GM13976 (cell line): ENCODE measurements at regions not wholly inside any gene's neighbourhood (a gene's known extent, or its start where the extent isn't known, plus 50 kb on each side); places are given as distances from the start of the nearest gene placed in this dataset.
"Not testable (repeated sequence)": the region's sequence is repeated elsewhere in the genome, so short reads cannot be mapped to it uniquely, and the experiment has no call there.

Experiments used
- DNase-seq: peaks from one replicate; pipeline ENCODE4 v3.0.0; 2012; ENCODE audit warnings: low spot score
- in situ Hi-C: fragments of 300-500 bp; cut with MboI; formaldehyde crosslinking; loops from one replicate; pipeline ENCODE4 v1.12.0; 2022; ENCODE audit warnings: low sequenced_read_pairs, mixed read lengths, inconsistent platforms; ENCODE audit not compliant: unreplicated experiment
- TF ChIP-seq, protein P1 (sequence below): IDR thresholded peaks from 2 replicates; pipeline ENCODE4 v1.5.1; 2012; ENCODE audit warnings: borderline replicate concordance, mild to moderate bottlenecking; ENCODE audit not compliant: insufficient read depth; ENCODE audit errors: extremely low read depth, missing control alignments, control extremely low read depth

- in situ Hi-C loops: no loop called here
- TF ChIP-seq, protein P1, sequence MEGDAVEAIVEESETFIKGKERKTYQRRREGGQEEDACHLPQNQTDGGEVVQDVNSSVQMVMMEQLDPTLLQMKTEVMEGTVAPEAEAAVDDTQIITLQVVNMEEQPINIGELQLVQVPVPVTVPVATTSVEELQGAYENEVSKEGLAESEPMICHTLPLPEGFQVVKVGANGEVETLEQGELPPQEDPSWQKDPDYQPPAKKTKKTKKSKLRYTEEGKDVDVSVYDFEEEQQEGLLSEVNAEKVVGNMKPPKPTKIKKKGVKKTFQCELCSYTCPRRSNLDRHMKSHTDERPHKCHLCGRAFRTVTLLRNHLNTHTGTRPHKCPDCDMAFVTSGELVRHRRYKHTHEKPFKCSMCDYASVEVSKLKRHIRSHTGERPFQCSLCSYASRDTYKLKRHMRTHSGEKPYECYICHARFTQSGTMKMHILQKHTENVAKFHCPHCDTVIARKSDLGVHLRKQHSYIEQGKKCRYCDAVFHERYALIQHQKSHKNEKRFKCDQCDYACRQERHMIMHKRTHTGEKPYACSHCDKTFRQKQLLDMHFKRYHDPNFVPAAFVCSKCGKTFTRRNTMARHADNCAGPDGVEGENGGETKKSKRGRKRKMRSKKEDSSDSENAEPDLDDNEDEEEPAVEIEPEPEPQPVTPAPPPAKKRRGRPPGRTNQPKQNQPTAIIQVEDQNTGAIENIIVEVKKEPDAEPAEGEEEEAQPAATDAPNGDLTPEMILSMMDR: no peak
- DNase-seq: no peak
Measured at GRCh38 chr16:86951041-86951822, 366.0 kb downstream of the C16orf95 start.

GRCh38 chr16:86951831-86952598 is 365.2 kb downstream of the C16orf95 start:
- in situ Hi-C loops: no loop called here
- no peak for DNase-seq

GRCh38 chr16:86952769-86953168 is 364.4 kb downstream of the C16orf95 start:
- DNase-seq: no peak
- in situ Hi-C loops: no loop called here
- TF ChIP-seq, protein P1: no peak

More at GRCh38 chr16:86951831-86952598, 365.2 kb downstream of the C16orf95 start:
- TF ChIP-seq, protein P1: no peak

DNA sequence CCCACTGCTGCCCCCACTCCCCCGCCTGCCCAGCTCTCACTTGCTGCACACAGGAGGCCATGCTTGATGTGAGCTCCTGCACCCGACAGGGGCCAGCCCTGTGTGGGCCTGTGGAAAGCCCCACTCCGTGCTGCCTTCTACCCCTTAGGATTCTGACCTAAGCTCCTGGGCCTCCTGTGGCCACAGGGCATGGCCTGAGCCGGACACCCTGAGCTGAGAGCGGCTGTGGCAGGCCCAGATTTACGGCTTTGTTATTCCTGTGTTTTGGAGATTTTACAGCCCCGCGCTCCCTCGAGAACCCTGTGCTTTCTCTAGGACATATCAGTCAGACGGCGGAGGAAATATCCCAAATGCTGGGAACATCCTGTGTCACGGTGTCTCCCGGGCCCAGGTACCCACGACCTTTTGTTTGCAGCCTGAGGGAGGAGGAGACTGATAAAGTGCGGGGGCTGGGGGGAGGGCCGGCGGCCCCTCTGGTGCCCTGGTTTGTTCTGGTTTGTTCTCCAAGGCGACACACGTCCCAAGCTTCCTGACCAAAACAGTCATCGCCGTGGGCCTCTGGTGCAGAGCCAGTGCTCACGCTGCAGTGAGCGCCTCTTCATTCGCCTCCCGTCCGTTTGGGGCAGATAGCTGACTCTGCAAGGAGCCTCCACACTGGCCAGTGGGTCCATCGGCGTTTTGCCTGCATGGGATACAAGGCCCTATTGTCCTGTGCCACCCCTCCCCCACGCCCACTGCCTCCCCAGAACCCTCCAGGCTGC is 363.4 kb downstream of the C16orf95 start:
- in situ Hi-C loops: no loop called here
- DNase-seq: no peak
- TF ChIP-seq, protein P1: no peak

GRCh38 chr16:86955136-86955855 is 361.9 kb downstream of the C16orf95 start:
- DNase-seq: no peak
- TF ChIP-seq, protein P1: no peak
- in situ Hi-C loops: no loop called here

GRCh38 chr16:86956437-86956836 is 360.8 kb downstream of the C16orf95 start:
- TF ChIP-seq, protein P1: no peak
- in situ Hi-C loops: no loop called here

DNA sequence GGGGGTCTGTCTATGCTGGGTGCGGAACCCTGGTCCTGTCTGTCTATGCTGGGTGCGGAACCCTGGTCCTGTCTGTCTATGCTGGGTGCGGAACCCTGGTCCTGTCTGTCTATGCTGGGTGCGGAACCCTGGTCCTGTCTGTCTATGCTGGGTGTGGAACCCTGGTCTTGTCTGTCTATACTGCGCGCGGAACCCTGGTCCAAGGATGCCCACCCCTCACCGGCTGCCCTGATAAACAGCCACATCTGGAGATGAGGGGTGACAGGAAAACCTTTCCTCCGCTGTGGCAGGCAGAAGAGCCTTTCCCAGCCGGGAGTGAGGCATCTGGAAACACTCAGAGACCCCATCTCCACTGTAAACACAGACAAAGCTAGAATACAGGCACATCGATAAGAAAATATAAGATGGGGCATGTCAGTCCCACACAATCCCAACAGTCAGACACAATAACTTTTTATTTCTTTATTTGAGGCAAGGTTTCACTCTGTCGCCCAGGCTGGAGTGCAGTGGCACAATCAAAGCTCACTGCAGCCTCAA is 359.5 kb downstream of the C16orf95 start:
- in situ Hi-C loops, DNase-seq: not testable (repeated sequence)

More at GRCh38 chr16:86956437-86956836, 360.8 kb downstream of the C16orf95 start:
- no peak for DNase-seq
